Cerebellar cortex (tissue), 1 donor: ENCODE measurements at regions not wholly inside any gene's neighbourhood (a gene's known extent, or its start where the extent isn't known, plus 50 kb on each side); places are given as distances from the start of the nearest gene placed in this dataset.
"Not testable (repeated sequence)": the region's sequence is repeated elsewhere in the genome, so short reads cannot be mapped to it uniquely, and the experiment has no call there.

ENCODE experiments used
- DNase-seq: peaks from one replicate; pipeline ENCODE4 v3.0.0-alpha.2; 2015; ENCODE audit warnings: low spot score

DNA sequence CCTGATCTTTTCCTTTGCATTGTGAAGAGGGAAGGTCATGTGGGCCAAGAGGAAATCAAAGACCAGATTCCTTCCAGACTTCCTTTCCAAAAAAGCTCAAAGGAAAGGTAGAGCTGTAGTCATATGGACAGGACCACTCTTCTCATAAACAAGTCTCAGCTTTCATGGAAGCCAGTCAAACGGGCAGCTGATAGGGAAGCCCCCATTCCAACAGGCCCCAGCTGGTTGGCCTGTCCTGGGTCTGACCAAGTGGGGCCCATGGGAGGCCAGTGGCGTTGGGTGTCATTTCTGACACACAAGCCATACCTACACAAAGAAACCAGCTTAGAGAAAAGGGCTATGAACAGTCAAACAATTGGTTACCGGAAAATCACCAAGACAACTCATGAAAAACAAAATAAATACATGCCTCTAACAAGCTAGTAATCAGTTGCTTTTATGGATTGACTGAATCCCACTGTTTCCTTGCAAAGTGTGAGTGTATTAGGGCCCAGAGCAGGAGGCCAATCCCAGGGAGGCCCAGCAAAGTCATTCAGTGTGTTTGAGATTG, 149.6 kb upstream of the MAMLD1 start:
- no peak for DNase-seq

DNA sequence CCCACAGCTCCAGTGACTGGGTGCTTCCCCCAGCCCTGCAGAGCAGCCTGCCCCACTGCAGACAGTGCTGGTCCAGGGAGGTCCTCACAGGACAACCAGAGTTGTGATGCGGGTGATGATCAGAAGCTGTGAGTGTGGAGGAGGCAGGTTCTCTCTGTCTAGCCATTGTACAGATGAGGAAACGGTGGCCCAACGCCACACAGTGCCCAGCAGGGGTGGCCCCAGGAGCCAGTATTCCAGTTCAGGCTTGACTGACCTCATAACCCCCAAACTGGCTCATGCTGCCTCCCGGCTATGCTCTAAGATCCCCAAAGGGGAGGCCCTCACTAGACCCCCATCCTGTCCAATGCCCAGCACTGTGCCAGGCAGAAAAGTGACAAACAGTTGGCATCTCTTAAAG, 147.1 kb upstream of the MAMLD1 start:
- DNase-seq, result not testable (repeated sequence)

DNA sequence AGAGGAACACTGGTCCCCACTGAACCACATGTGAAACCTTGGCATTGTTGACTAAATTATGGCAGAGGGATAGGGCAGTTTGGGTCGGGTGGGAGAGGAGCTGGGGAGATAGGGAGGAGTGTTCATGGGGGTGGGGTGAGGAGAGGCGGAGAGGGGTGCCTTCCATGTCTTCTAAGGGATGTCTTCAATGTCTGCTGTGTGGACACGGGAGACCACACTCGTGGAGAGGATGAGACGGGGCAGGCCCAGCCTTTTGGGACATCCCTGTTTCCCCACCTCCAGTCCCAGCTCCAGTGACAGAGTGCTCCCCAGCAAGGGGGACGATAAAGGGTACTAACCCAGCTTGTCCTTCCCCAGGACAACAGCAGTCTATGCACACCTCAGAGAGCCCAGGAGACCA, 146.4 kb upstream of the MAMLD1 start:
- DNase-seq, result no peak

DNA sequence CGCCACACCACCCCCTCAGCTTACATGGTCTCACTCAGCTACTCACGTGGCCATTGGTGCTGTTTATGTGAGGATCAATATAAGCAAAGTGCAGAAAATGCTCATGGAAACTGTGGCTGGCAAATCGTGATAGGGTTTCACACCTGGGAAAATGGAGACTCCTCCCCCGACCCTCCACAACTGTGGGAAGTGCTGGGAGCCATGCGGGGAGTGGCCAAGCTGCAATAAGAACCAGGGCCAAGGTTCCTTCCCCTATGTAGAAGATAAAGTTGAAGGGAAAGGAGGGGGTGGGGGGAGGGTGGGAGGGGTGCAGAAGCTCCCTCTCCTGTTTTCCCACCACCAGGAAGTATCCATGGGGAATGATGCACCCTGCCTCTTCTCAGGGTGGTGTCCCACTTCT, 145.5 kb upstream of the MAMLD1 start:
- no peak for DNase-seq

DNA sequence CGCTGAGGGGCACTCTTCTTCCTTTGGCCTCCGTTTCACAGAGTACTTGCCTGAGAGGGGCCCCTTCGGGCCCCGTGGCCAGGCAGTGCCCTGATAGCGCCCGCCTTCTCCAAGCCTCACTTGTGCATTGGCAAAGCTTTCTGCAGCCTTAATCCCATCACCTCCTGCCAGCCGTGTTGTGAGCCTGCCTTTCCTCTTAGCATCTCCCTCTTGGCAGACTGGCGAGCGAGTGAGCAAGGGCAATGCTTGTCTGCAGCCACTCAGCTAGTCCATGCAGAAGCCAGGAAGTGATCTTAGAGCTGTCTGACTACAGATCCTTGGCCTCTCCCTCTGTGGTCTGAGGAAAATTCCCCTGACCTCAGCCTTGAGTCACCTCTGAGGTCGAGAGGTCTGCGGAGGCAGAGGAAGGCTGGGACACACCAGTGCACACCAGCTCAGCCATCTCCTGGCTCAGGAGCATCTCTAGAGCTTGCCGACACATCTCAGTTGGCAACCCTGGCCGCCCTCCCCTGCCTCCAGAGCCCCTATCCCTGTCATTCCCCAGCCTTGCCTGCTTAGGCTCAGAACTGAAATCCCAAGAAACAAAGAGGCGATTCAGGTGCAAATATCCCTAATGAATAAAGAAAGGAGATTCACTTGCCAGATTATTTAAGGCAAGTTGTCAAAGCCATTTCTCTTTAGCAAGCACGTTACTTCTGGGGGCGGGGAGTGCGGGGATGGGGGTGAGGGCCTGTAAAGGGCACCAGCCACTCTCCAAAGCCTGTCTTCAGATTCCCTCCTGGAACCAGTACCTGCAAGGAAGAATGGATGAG, 143.5 kb upstream of the MAMLD1 start:
- DNase-seq, result no peak

DNA sequence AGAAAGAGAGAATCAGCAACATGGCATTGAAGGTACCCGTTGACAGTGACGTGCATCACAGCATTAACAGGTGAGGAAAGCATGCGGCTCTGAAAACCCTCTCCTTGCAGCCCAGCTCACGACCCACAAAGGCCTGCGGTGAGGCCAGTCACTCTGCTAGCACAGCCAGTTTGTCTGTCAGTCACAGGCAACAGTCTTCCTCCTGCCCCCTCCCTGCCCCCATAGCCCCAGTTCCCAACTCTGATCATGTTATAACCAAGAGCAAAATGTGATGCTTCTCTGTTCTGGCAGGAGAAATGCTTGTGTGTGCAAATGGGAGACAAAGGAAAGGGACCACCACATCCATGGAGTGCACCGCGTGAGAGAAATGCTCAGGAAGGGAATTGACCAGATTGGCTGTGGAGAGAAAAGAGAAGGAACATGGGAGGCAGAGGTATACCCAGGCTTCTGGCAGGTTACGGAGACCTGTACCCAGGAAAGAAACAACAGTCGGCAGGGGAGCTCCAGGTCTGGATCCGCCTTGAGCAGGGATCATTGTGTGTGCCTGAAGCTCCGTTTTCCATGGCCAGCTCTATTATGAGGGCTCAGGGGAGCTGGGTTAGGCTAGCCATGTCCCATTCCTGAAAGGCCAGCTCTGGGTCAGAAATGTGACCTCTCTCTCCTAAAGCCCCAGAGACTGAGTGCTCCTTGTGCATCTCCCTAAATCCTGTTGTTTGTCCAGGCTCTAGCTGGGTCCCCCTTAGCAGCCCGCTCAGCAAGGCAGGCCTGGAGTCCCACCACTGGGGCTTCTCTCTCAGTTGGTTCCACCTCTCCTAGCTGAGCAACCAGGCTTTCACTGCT, 139.7 kb upstream of the MAMLD1 start:
- no peak for DNase-seq

DNA sequence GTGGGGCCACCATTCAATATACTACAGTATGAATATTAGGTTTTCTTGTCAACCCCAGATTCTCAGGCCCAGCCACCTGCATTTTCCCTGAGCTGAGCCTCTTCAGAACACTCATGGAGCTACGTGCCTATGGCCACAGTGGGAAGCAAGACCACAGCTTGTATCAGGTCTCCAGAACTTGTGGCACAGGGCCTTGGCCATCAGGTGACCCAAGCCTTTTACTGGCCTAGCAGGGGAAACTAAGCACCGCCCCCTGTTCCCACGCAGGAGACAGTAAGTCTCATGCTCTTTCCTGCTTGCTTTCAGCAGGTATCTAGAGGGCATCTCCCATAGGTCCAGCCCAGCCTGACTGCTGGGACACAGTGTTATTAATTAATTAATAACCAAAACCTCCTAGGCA, 138.4 kb upstream of the MAMLD1 start:
- no peak for DNase-seq

DNA sequence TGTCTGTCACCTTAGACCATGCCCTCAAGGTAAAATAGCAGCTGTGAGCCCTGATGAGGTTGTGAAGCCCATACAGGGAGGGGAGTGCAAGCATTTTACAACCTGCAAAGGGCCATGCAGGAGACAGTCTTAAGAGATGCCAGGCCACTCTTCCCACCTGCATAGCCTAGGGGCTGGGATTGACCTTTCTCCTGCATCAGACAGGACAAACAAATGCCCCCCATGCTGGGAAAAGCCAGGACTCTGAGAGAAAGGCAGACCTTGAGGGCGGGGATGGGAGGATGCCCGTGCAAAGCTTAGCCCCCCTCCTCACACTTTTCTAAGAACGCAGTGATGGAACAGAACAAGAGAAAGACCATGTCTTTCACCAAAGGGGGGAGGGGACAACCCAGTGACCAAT, 137.9 kb upstream of the MAMLD1 start:
- no peak for DNase-seq

DNA sequence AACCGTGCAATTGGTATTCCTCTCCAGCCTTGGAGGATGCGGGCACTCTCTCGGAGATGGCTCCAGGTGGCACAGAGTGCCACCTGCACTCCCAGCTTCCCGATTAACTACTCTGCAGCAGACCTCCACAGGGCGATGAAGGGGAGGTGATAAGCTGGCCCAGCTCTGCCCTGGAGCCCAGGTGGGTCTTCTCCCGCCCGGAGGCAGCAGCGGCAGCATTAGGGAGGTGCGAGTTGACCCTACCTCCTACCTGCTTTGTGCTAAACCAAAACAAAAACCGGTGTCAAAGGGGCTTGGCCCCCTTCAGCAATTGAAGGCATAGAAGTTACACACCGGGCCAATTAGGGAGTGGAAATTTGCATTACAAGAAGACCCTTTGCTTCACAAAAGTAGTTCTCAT, 137.4 kb upstream of the MAMLD1 start:
- no peak for DNase-seq

DNA sequence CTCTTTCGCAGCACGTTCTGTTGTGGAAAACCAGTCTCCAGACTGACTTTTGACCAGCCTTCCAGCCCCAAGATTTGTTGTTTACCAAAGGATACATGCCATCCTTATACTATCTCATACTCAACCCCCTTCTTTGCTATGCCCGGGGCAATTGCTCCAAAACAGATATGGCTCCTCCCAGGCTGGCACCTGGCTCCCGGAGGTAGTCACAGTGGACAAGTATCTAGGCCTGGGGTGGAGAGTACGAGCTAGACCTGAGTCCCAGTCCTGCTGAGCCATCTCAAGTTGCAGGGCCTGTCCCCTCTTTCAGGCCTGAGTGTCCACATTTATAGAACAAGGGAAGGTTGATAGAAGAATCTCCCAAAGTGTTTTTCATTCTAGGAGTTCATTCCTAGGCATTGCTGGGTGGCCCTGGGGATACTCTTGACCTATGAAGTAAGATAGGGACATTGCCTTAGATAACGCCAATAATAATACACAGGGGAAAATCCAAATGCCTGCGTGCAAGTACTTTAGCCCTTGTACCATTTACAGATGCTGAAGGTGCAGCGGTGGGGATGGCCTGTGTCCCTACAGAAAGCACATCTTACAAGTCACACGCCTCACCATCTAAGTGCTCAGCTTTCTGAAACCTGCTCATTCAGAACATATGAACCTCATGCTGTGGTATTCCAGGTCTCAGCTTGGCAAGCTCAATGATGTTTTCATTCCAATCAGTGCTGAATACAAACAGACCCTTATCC, 136.7 kb upstream of the MAMLD1 start:
- DNase-seq, result no peak

DNA sequence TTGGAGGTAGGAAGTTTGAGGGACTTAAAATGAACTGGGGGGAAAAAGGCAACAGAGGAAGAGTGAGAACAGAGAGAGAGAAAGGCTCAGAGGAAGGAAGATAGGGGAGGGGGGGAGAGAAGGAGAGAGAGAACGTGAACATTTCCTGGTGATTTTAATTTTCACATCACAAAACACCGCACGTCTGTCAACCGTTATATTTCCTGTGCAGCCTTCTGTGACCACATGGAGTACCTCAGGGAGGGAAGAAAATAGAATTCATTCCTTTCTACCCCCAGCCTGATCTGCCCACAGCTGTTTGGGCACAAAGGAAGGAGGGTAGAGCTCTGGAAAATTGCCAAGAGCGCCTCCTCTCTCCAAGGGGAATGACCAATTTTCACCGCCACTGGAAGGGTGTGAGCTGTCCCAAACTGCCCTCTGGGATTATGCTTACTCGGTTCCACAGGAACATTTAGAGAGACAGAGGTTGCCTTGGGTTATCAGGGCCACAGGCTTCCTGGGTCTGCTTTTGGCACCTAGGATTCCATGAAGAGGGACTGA, 135.7 kb upstream of the MAMLD1 start:
- DNase-seq, result no peak

DNA sequence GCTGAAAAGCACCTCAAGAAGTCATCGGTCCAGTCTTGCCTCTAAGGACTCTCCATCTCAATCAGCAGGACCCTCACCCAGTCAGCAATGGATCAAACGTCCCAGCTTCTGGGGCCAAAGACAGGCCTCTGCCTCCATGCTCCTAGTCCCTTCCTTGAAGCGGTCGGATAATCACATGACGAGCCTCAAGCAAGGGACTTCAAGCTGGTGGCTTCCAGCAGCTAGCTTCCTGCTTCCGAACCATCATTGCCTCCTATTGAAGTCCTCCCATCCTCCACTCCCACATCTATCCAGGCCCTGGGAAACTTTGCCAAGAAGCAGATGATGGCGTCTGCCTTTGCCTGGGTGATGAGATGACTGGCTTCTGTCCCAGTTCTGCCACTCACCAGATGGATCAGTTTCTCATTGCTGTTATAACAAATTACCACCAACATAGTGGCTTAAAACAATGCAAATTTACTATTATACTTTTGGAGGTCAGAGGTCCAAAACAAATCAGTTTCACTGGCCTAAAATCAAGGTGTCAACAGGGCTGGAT, 135.2 kb upstream of the MAMLD1 start:
- DNase-seq, result no peak

DNA sequence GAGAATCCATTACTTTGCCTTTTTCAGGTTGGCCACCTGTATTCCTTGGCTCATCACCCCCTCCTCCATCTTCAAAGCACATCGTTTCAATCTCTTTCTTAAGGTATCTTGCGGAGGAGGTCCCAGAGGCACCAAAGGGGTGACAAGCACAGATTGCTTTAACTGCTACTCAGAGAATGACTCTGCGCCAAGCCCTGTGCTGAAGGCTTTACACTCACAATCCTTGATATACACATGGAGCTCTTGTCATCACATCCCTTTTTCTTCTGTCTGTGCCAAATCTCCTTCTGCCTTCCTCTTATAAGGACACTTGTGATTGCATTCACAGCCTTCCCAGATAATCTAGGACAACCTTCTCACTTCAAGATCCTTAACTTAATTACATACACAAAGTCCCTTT, 134.7 kb upstream of the MAMLD1 start:
- no peak for DNase-seq

DNA sequence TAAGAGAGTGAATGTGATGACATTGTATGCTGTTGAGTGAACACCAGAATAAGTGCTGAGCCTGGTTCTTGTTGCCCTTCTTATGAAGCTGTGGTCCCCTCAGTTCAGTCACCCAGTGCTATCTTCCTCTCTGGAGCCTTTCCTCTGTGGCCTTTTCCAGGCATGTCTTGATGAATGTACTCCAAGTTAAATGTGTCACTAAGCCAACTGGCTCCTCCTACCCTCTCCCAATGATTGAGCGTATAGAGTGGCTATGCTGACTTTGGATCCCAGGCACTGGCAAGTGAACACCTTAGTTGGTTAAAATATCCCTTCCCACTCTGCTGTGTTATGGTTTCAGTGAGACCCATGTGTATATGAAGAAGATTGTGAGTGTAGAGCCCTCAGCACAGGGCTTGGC, 134.1 kb upstream of the MAMLD1 start:
- DNase-seq, result no peak

DNA sequence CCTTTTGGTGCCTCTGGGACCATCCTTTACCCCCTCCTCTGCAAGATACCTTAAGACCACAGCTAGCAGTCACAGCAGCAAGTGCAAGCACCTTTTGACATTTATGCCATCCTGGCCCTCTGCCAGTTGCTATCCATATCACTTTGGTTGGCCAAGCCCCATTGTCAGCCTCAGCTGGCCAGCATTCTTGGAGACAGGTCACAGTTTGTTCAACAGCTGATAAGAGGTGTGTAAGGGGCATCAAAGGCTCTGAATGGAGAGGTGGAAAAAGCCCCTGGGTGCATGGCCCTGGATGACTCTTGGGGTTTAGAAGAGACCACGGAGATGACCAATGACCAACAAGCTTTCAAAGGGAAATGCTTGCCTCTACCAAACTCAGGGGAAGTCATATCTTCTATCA, 133.6 kb upstream of the MAMLD1 start:
- no peak for DNase-seq

DNA sequence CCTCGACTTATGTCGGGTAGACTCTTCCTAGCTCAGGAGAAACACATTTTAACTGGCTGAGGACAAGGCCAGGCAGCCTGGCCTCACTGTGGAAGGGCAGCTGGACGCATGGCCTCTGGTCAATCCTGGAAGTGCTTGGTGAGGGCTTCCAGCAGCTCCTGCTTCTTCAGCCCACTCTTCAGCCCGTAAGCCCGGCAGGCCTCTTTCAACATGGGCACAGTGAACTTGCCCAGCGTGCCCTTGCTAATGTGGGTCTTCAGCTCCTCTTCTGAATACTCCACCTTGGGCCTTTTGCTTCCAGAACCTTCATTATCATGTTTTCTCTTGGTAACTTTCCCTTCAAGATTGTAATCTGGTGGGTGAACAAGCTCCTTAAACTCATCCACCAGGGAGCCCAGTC, 132.2 kb upstream of the MAMLD1 start:
- not testable (repeated sequence) for DNase-seq

DNA sequence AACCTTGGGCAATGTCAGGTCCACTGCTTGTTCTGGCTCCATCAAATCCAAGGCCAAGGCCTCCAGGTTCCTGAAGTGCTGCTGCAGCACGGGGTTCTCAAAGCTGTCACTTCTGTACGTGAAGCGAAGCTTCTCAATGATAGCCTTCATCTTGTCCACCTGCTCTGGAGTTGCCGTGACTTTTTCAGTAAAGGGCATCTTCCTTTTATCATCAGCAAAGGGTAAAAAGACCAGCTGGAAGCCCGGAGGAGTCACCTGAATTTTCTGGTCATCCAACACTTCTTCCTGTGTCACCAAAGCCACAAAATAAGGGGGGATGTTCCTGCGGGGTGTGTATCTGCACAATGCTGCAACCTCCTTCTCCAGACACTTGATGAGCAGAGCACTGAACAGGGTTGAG, 131.7 kb upstream of the MAMLD1 start:
- not testable (repeated sequence) for DNase-seq

DNA sequence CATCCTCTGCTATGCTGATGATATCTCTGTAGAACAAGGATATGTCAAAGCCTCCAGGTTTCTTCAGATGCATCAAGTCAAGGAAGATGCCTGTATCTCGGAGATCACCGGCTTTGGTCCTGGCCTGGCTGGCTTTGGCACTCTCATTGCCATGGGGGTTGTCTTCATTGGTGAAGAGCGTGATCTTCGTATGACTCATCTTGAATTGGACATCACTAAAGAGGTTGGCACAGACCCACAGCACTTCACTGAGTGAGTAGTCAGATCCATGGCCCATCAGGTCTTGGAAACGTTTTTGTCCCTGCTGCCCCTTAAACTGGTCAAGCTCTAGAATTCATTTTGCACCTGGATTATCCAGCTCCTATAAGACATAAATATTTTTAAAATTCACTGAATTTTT, 130.9 kb upstream of the MAMLD1 start:
- DNase-seq, result not testable (repeated sequence)

DNA sequence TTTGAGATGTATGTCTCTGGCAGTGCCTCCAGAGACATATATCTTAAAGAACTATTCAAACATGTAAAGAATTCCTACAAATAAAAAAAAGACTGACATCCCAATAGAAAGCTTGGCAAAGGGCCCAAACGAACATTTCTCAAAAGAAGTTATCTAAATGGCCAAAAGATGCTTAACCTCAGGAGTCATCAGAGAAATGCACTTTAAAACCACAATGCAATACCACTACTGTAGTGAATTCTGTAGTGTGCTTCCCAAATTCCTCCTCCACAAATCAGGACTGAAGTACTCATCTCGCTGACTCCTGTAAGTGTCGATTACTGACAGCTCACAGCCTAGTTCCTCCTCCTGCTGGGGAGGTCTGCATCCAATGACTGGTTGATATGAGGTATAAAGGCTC, 129.0 kb upstream of the MAMLD1 start:
- DNase-seq, result no peak

DNA sequence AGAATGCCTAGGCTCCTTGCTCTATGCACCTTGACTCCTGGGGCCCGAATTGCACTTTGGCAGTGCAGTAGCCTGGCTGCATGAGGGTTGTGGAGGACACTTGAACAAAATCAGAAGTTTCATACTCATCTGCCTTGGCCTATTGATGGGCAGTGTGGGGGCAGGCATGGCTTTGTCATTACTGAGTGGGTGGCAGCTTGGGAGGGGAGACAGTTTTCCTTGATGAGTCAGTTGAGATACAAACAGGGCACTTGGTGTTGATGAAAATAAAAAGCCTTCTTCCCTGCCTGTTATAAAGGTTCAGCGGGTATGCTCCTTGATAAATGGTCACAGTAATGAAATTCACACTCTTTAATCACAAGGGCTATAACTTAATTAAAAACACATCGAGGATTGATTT, 126.8 kb upstream of the MAMLD1 start:
- no peak for DNase-seq

DNA sequence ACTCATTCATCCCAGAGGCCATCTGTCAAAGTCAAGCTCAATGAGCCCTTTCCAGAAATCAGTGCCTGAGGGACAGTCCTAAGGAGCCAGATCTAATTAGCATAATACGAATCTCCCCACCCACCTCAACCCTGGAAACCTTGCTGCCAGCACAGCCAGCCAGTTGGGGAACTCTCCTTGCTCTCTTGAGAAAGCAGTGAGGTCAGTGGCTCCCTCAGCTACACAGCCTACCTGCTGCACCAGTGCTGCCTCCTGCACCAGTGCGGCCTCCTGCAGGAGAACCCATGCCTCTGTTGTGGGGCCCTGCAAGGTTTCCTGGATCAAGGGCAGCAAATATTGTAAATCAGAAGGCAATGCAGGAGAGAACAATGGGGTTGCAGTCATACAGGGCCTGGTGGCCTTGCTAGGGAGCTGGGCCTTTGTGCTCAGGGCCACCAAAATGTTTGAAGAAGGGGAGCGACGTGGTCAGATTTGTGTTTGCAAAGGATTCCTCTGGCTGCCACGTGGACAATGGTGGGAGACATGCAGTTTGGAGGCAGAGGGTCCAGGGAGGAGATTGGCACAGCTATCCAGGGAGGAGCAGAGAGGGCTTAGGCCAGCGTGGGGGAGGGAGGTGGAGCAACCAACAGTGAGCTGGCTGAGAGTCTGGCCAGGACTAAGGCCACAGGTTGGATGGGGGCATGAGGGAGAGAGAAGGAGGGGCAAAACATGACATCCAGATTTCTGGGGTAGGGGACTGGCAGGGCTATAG, 124.3 kb upstream of the MAMLD1 start:
- no peak for DNase-seq
